Ascending aorta (tissue), 2 donors: ENCODE measurements at regions not wholly inside any gene's neighbourhood (a gene's known extent, or its start where the extent isn't known, plus 50 kb on each side); places are given as distances from the start of the nearest gene placed in this dataset.

Source experiments
- DNase-seq, 2 donors: peaks; one replicate each; pipeline ENCODE4 v3.0.0-alpha.2; 2019; ENCODE audit warnings: low spot score in 2 of 2
- H3K27ac ChIP-seq, 2 donors: fragments of 200-600 bp; sonication (generic); one replicate each; pipeline ENCODE4 v1.5.1; 2016 to 2017; ENCODE audit warnings: mild to moderate bottlenecking in 1 of 2
- H3K27me3 ChIP-seq: fragments of 200-600 bp; sonication (generic); one replicate; pipeline ENCODE4 v1.5.1; 2017
- H3K36me3 ChIP-seq, 2 donors: fragments of 200-600 bp; sonication (generic); one replicate each; pipeline ENCODE4 v1.5.1; 2016
- H3K4me1 ChIP-seq, 2 donors: fragments of 200-600 bp; sonication (generic); one replicate each; pipeline ENCODE4 v1.5.1; 2016 to 2017; ENCODE audit warnings: mild to moderate bottlenecking in 1 of 2
- H3K4me3 ChIP-seq, 2 donors: fragments of 200-600 bp; sonication (generic); one replicate each; pipeline ENCODE4 v1.5.1; 2016 to 2017; ENCODE audit warnings: mild to moderate bottlenecking in 1 of 2
- H3K9me3 ChIP-seq, 2 donors: fragments of 200-600 bp; sonication (generic); one replicate each; pipeline ENCODE4 v1.5.1; 2016
- intact Hi-C: fragments of 100-400 bp; cut with DNase I; formaldehyde crosslinking; loops from one replicate; pipeline ENCODE4 v1.15.1; 2023
- TF ChIP-seq, protein P1 (sequence below), 3 experiments: fragments of 200-600 bp in 2 of 3; fragments of 450-650 bp in 1 of 3; sonication (generic) in 2 of 3; IDR thresholded peaks; one replicate each; pipeline ENCODE4 v1.5.1; 2016 to 2019; ENCODE audit warnings: antibody characterized with exemption in 3 of 3, mild to moderate bottlenecking in 1 of 3, moderate library complexity in 1 of 3

DNA sequence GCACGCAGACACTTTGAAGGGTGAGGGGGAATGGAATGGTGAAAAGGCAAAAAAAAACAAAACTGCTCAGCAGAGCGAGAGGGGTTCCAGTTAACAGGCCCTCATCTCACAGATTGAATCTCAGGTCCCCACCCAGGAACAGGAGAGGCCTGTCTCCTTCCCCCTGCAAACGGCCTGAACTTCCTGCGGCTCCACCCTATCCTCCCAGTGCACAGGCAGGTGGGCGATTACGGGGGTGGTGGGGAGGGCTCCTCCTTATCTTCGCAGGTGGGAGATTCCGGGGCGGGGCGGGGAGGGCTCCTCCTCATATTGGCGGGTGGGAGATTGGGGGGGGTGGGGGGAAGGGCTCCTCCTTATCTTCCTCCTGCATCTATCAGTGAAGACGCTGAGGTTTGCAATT lies 129.0 kb downstream of the SOX4 start:
- no peaks in the 10 kb centered on the region for H3K27me3 ChIP-seq
- no peak overlapping the region for H3K4me3 ChIP-seq
- TF ChIP-seq, protein P1, sequence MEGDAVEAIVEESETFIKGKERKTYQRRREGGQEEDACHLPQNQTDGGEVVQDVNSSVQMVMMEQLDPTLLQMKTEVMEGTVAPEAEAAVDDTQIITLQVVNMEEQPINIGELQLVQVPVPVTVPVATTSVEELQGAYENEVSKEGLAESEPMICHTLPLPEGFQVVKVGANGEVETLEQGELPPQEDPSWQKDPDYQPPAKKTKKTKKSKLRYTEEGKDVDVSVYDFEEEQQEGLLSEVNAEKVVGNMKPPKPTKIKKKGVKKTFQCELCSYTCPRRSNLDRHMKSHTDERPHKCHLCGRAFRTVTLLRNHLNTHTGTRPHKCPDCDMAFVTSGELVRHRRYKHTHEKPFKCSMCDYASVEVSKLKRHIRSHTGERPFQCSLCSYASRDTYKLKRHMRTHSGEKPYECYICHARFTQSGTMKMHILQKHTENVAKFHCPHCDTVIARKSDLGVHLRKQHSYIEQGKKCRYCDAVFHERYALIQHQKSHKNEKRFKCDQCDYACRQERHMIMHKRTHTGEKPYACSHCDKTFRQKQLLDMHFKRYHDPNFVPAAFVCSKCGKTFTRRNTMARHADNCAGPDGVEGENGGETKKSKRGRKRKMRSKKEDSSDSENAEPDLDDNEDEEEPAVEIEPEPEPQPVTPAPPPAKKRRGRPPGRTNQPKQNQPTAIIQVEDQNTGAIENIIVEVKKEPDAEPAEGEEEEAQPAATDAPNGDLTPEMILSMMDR (IDR thresholded peaks at IDR 0.05) = no peak
- no peak for DNase-seq
- intact Hi-C loops = no loop called here
- H3K9me3 ChIP-seq = no peaks in the 10 kb centered on the region
- no peak overlapping the region for H3K27ac ChIP-seq
- H3K36me3 ChIP-seq = no peaks in the 10 kb centered on the region
- peaks cover 0 to 8% of the 10 kb centered on the region in 2 donors for H3K4me1 ChIP-seq

DNA sequence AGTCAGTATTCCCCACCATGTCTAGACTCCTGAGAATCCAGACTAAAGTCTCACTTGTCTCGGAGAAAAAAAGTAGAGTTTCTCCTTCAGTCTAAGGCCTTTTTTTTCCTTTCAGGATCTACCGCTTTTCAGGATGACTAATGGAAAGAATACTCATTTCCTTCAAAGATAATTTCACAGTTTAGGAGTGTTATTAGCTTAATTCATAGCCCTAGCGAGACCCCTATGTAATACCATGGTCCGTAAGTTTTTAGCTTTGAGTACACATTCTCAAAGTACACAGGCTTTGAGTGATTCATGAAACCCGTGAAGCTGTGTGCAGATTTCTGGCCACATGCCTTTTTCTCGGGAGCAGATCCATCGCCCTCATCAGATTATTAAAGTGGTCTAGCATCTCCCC lies 133.1 kb downstream of the SOX4 start:
- Histone ChIP-seq H3K9me3 (no peaks in the 10 kb centered on the region), H3K4me3 (no peak overlapping the region)

DNA sequence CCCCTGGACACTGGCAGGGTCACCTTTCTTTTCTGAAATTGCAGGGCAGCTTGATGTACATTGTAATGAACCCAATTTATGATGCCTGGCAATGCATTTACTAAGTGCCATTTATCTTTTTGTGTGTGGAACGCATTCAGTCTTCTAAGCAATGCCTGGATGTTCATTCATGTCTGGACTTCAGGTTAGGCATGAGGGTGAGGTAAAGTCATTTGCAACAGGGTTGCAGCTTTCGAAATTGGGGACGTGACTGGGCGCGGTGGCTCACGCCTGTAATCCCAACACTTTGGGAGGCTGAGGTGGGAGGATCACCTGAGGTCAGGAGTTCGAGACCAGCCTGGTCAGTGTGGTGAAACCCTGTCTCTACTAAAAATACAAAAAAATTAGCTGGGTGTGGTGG lies 134.6 kb downstream of the SOX4 start:
- intact Hi-C loops = no loop called here
- DNase-seq = no peak
- Histone ChIP-seq H3K36me3 (no peaks in the 10 kb centered on the region), H3K27me3 (no peaks in the 10 kb centered on the region), H3K4me1 (peaks cover 0 to 9% of the 10 kb centered on the region in 2 donors), H3K9me3 (no peaks in the 10 kb centered on the region), H3K4me3 (no peak overlapping the region), H3K27ac (no peak overlapping the region)
- TF ChIP-seq, protein P1 (IDR thresholded peaks at IDR 0.05) = no peak

More for the DNA sequence above, 133.1 kb downstream of the SOX4 start:
- no peak for DNase-seq
- TF ChIP-seq, protein P1 (IDR thresholded peaks at IDR 0.05) = no peak
- peaks cover 0 to 11% of the 10 kb centered on the region in 2 donors for H3K4me1 ChIP-seq
- no peaks in the 10 kb centered on the region for H3K27me3 ChIP-seq
- intact Hi-C loops = no loop called here
- H3K27ac ChIP-seq = no peak overlapping the region
- H3K36me3 ChIP-seq = no peaks in the 10 kb centered on the region

DNA sequence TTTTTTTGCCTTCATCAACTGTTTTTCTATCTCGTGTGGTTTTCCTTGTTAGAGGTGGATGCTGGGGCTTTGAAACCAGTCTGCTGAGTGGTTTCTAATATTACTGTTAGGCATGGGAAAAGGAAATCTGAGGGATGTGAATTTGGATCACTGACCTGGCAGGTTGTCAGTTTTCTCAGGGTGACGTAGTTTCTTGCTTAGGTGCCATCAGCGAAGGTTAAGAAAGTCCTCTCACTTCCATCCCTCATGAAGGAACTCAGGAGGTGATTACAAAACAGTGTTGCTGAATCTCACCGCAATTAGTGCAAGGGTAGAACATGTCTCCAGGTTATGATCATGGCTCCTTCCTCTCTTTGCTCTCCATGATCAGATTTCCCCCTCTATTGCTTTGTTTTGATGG lies 135.9 kb downstream of the SOX4 start:
- peaks cover 0 to 16% of the 10 kb centered on the region in 2 donors for H3K4me1 ChIP-seq
- no peaks in the 10 kb centered on the region for H3K36me3 ChIP-seq
- H3K27ac ChIP-seq = no peak overlapping the region
- H3K9me3 ChIP-seq = no peaks in the 10 kb centered on the region
- intact Hi-C loops = no loop called here
- TF ChIP-seq, protein P1 (IDR thresholded peaks at IDR 0.05) = no peak
- no peak overlapping the region for H3K4me3 ChIP-seq
- no peaks in the 10 kb centered on the region for H3K27me3 ChIP-seq
- DNase-seq = no peak

DNA sequence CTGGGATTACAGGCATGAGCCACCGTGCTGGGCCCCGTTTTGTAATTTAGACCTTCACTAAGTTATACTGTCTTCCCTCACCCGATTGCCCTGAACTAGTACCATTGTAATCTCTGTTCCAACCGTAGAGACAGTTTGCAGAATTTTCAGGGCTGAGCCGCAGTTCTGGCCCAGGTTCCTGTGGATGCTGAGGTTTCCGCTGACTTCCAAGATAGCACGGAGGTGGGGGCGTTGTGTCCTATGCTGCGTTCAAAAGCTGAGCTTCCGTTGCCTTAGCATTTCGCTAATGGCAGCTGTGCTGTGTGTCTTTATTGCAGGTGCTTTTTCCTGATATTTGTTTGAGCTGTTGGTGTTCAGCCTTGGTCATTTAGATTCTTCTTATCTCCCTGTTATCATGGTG lies 137.0 kb downstream of the SOX4 start:
- H3K36me3 ChIP-seq = no peaks in the 10 kb centered on the region
- intact Hi-C loops = loop anchor here (5.0 kb wide), 2 partner anchors 48 to 133 kb away; no protein-coding TSS in a partner anchor
- H3K27me3 ChIP-seq = no peaks in the 10 kb centered on the region
- TF ChIP-seq, protein P1 (IDR thresholded peaks at IDR 0.05) = no peak
- no peak overlapping the region for H3K4me3 ChIP-seq
- H3K4me1 ChIP-seq = peaks cover 0 to 16% of the 10 kb centered on the region in 2 donors
- no peak overlapping the region for H3K27ac ChIP-seq
- DNase-seq = no peak
- no peaks in the 10 kb centered on the region for H3K9me3 ChIP-seq
